ENCODE measurements at regions not wholly inside any gene's neighbourhood (a gene's known extent, or its start where the extent isn't known, plus 50 kb on each side); places are given as distances from the start of the nearest gene placed in this dataset.
"Not testable (repeated sequence)": the region's sequence is repeated elsewhere in the genome, so short reads cannot be mapped to it uniquely, and the experiment has no call there.

GRCh38 chr18:63071701-63072141 is 247.8 kb downstream of the BCL2 start:
- DNase-seq, result no peak

DNA sequence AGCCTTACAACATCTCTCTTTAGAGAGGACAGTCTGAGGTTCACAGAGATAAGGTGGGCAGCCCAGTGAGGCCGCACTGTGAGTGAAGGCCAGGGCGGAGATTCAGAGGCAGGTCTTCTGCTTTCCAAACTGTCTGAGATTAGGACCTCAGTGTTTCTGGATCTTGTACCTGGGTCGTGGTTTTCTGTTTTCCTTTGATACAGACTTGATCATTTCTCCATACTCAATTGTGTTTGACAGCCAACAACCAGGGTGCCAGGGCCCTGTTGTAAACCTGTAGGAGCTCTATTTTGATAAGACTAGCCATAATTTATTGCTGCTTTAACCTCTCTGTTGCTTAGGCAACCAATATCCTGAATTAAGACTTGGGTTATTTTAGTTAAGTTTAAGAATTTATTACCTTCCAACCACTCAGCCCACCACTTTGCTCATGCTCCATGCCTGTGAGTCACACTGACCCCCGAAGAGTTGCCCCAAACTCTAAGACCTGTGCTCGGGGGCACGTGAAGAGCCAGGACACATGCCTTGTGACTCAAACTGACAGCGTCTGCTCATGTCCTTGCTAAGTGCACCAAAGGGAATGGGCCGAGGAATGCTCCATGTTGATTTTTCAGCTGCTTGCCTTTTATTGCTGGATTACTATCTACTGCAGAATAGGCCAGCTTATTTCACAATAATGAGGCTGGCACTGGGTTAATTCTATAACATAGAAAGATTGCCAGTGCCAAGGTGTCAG is 248.6 kb downstream of the BCL2 start:
- no peak for DNase-seq

- no peak for DNase-seq
Measured at GRCh38 chr18:63069496-63069895, 250.1 kb downstream of the BCL2 start.

GRCh38 chr18:63067939-63068338 is 251.6 kb downstream of the BCL2 start:
- no peak for DNase-seq

- no peak for DNase-seq
Measured at GRCh38 chr18:63065172-63065571, 254.4 kb downstream of the BCL2 start.

DNA sequence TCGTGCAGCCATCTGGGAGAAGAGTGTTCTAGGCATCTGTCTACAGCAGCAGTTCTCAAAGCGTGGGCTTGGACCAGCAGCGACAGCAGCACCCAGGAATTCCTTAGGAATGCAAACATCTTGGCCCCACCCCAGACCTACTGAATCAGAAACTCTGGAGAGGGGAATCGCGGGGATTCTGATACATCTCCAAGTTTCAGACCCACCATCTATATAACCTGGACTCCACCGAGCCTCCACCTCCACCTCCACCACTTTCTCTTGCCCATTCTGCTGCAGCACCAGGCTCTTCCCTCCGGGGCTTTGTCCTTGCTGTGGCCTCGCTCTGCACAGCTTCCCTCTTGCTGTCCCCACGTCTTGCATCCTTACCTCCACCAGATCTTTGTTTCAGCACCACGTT is 256.4 kb downstream of the BCL2 start:
- no peak for DNase-seq

DNA sequence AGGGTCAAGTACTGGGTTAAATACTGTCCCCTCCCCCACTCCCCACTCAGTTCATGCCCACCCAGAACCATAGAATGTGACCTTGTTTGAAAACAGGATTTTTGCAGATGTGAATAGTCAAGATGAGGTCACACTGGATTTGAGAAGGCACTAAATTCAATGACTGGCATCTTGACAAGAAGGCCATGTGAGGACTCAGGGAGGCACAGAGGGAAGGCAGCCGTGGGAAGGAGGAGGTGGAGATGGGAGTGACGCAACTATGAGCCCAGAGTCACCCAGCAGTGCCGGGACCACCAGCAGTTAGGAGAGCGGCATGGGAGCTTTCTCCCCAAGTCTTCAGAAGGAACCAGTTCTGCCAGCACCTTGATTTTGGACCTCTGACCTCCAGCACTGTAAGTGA is 257.3 kb downstream of the BCL2 start:
- no peak for DNase-seq

GRCh38 chr18:63061303-63061702 is 258.3 kb downstream of the BCL2 start:
- DNase-seq, result no peak

GRCh38 chr18:63058521-63058920 is 261.0 kb downstream of the BCL2 start:
- no peak for DNase-seq

DNA sequence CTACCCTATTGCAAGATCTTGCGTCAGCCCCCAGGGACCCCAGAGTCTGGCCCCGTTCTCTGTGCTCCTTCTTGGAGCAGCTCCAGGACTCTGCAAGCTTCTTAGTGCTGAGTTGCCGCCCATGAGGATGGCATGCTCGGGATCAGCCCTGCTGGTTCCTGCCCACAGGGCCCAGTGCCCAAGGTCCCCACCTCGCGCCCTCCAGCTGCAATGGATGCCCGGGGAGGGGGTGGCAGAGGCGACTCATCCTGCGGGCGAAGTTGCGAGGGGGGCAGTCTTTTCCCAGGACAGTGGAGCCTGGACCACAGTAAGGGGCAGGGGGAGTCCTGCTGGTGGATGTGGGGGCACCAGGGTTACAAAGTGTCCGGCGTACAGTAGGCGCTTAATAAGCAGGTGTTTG is 261.9 kb downstream of the BCL2 start:
- no peak for DNase-seq

- no peak for DNase-seq
Measured at GRCh38 chr18:63054901-63055584, 264.5 kb downstream of the BCL2 start.

DNA sequence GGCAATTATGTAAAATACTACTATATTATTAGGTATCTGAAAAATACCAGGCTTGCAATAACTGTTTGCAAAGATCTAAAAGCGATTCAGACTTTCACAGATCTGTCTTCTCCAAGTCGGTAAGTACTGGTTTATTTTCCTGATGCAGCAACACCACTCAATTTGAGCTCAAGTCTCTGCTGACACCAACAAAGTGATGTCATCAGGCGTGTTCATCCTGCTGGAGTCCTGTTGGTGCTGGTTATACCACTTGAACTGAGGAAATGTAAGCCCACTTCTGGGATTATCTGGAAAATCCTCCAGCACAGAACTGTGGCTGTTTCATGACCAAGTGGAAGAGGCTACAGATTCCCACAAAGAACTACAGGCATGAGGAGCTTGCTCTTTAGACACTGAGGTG is 267.6 kb downstream of the BCL2 start:
- DNase-seq, result peak; percentile 29

DNA sequence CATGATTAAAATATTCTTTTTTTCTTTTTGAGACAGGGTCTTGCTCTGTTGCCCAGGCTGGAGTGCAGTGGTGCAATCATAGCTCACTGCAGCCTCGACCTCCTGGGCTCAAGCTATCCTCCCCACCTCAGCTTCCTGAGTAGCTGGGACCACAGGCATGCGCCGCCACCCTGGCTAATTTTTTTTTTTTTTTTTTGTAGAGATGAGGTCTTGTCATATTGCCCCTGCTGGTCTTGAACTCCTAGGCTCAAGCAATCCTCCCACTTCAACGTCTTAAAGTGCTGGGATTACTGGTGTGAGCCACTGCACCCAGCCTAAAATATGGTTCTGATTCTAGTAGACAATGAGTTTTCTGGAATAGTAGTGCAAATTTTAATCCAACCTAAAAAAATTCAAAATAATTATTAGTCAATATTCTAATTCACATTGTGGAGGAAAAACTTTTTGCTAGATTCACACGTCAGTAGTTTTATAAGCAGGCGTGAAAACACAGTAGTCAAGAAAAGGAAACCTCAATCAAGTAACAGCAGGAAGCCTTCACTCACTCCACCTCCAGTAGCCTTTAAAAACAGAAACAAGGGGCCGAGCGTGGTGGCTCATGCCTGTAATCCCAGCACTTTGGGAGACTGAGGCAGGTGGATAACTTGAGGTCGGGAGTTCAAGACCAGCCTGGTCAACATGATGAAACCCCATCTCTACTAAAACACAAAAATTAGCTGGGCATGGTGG is 268.7 kb downstream of the BCL2 start:
- DNase-seq, result not testable (repeated sequence)

- no peak for DNase-seq
Measured at GRCh38 chr18:63046375-63046774, 273.2 kb downstream of the BCL2 start.

DNA sequence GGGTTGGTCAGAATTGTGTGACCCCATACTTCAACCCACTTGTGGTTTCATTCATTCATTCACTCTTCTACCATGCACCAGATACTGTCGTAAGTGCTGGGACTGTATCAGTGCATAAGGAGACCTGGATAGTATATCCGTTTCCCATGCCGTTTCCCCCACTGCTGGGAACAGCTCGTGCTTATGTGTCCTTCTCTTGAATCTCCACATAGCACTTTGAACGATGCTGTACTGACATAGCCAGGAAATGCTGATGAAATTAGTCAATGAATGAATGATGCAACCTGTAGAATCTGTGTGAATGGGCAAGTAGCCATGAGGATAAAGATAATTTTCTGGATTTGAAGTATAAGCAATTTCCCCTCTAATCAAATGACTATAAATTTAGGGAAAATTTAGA is 276.1 kb downstream of the BCL2 start:
- no peak for DNase-seq

DNA sequence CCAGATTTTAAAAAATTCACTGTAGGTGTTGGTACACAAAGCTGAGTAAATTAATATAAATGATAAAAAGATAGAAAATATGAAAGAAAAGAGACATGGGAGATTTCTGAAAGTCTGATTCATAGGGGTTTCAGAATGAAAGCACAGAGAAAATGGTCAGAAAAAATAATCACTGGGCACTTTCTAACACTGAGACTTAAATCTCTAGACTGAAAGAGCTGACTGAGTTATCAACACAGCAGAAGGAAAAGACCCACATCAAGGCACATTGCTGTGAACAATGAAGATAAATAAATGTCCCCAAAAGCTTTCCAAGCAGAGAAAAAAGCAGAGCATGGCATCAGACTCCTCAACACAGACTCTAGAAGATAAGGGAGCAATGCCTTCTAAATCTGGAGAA is 277.2 kb downstream of the BCL2 start:
- no peak for DNase-seq

DNA sequence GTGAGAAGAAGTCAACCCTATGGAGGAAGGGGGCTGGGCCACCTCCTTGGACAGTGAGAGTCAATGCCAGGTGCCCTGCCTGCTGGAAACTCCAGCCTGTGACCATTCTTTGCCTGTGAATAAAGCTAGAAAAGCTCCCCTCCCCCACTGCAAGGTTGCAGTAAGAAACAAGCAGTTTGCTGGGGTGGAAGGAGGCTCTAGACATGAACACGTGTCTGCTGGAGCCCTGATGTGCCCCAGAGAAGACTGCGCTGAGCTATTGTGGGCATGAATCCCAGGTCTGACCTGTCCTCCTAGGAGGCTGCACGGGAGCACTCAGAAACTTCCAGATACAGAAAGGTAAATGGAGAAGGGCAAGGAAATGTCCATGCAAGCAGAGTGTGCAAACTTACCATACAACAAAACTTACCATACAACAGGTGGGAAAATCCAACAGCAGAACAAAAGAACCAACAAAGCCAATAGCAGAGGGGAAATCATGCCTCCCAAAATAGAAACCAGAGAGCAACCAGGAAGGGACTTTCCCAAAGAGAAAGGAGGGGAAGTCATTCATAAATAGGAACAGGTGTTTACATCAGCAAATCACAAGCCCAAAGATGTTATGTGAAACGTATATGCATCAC is 278.7 kb downstream of the BCL2 start:
- DNase-seq, result no peak

DNA sequence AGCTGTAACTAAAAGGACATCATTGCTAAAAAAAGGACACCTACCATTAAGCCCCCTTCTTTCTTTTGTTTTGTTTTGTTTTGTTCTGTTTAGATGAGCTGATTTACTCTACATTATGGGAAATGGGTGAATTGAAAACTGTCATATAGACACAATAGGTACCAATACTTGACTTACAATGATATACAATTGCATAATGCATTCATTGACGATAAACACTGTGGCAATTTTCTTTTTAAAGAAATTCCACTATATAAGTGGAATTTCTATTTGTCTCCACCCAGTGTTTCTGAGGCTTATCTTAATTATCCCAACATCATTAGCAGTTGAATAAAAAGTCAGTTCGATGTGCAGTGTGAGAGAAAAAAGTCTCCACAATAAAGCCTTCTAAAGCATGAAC is 282.1 kb downstream of the BCL2 start:
- no peak for DNase-seq

- no peak for DNase-seq
Measured at GRCh38 chr18:63031375-63031774, 288.2 kb downstream of the BCL2 start.

All from NCI-H2029 (cell line).